ENCODE measurements at regions not wholly inside any gene's neighbourhood (a gene's known extent, or its start where the extent isn't known, plus 50 kb on each side); places are given as distances from the start of the nearest gene placed in this dataset.
"Not testable (repeated sequence)": the region's sequence is repeated elsewhere in the genome, so short reads cannot be mapped to it uniquely, and the experiment has no call there.

- no peak for DNase-seq
These were observed 226.8 kb upstream of the SGK1 start for GRCh38 chr6:134544737-134545136.

GRCh38 chr6:134543128-134543527, 225.2 kb upstream of the SGK1 start:
- DNase-seq, result no peak

- no peak for DNase-seq
These were observed 223.1 kb upstream of the SGK1 start for GRCh38 chr6:134541001-134541400.

- DNase-seq, result no peak
These were observed 222.0 kb upstream of the SGK1 start for GRCh38 chr6:134539865-134540323.

DNA sequence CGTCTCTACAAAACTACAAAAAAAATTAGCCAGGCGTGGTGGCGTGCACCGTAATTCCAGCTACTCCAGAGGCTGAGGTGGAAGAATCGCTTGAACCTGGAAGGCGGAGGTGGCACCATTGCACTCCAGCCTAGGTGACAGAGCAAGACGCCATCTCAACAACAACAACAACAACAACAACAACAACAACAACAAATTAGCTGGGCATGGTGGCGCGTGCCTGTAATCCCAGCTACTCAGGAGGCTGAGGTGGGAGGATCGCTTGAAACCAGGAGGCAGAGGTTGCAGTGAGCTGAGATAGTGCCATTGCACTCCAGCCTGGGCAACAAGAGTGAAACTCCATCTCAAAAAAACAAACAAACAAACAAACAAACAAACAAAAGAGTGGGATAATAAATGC, 219.9 kb upstream of the SGK1 start:
- DNase-seq, result not testable (repeated sequence)

- DNase-seq, result no peak
These were observed 219.2 kb upstream of the SGK1 start for GRCh38 chr6:134537146-134537555.

- no peak for DNase-seq
These were observed 217.9 kb upstream of the SGK1 start for GRCh38 chr6:134535831-134536230.

DNA sequence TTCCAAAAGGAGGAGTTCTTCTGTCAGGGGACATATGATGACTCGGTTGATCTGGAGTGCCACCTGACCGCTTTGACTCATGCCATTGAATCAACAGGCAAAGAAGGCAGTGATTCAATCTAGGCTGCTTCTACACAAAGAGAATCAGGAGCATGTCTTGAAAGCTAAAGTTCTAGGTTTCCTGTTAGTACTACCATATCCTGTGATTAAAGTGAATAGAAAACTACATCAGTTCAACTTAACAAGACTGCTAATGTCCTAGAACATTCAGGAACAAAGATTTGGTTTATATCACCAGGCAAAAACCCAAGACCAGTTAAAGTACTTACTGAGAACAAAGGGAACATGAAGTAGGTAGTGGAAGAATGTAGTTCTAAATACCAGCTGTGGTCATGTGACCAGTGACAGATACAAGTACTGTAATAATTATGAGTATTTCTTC, 216.8 kb upstream of the SGK1 start:
- peak in 1 of 2 experiments; percentile 28 for DNase-seq

- DNase-seq, result no peak
These were observed 216.1 kb upstream of the SGK1 start for GRCh38 chr6:134533991-134534390.

DNA sequence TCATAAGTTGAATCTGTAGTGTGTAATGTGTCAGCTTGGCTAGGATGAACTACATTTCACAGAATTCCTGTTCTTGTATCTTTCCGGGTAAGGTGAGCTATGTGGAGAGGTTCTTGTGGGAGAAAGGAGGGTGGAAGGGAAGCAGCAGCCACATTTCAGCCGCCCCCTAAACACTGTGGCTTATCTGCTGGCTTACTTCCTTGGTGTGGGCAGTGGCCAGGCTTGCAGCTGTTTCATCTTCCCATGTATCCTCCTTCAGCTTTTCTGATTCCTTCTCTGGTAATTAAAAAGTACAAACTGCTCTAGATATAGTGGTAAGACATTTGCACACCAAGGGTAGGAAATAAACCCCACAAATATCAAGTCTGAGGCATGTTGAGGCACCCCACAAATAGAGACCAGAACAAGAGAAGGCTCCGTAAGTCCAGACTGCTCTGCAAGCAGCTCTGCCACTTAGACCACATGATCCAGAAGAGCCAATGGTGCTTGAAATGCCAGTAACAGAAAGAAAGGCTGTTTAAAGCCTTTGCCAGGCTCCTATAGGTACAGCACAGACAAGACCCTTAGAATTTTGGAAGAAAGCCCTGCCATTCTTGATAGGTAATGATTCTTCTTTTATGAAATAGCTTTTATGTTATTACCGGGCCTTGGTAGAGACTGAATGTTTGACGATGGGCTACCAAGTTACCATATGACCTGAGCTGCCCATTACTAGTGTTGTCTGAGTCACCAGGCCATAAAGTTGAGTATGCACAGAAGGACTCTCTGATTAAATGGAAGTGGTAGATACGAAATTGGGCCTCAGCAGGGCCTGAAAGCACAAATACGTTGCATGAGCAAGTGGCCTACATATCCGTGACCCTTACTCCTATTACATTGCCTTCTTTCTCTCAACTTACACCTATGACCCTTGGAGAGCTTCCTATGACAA, 215.0 kb upstream of the SGK1 start:
- DNase-seq, result no peak

DNA sequence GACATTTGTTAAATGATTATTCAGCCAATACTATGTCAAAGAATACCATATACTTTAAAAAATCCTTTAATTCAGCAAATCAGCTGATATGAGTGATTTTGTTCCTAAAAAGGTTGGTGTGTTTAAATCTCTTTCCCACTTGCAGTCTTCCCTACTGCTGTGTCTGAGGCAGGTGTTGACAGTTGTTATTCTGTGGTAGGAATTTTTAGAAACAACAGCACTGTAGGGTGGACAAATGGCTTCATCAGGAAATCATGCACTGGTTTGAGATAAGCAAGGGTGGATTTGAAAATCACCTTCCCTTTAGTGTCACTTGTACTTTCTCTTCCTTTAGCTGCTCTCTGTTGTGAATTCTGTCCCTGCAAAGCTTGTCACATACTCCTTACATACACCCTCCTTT, 213.7 kb upstream of the SGK1 start:
- DNase-seq, result no peak

DNA sequence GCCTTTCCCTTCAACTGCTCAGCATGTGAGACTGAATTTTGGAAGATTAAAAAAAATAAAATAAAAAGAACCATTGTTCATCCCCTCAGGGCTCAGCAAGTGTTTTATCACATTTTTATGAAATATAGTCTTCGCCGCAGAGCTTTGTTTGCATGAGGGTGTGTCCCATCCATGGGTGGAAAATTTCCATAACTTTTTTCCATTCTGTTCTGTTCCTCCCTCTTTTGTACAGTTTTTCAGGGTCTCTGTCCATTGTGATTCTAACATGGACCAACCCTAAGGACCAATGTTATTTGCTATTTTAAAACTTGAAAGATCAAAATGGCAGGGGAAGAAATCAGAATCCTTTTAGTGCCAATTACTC, 213.3 kb upstream of the SGK1 start:
- no peak for DNase-seq

DNA sequence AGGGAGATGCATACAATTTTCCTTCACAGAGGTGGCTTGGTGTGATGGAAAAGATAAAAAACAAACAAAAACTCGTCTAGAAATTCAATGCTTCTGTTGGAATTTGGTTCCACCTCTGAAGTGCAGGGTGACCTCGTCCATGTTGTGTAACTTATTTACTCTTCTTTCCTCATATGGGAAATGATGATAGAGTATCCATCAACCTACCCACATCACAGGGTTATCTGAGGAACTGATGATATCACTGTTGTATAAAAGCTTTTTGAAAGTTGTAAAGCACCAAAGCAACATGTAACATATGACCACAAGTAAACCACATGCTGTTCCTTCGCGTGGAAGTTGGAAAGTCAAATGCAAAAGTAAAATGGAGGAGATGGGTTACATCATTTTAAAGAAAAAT, 212.0 kb upstream of the SGK1 start:
- no peak for DNase-seq

DNA sequence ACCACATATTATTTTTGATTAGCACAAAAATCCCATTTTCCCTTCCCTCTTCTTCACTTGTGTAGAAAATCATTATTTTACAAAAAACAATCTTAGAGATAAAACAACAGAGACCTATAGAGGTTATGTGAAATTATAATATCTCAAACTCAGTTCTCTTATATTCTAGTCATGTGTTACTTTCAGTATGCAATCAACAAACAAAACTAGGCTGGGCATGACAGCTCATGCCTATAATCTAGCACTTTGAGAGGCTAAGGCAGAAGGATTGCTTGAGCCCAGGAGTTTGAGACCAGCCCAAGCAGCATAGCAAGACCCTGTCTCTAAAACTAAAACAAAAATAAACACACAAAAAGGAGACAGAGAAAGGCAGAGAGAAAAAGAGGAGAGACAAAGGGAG, 211.4 kb upstream of the SGK1 start:
- DNase-seq, result no peak

DNA sequence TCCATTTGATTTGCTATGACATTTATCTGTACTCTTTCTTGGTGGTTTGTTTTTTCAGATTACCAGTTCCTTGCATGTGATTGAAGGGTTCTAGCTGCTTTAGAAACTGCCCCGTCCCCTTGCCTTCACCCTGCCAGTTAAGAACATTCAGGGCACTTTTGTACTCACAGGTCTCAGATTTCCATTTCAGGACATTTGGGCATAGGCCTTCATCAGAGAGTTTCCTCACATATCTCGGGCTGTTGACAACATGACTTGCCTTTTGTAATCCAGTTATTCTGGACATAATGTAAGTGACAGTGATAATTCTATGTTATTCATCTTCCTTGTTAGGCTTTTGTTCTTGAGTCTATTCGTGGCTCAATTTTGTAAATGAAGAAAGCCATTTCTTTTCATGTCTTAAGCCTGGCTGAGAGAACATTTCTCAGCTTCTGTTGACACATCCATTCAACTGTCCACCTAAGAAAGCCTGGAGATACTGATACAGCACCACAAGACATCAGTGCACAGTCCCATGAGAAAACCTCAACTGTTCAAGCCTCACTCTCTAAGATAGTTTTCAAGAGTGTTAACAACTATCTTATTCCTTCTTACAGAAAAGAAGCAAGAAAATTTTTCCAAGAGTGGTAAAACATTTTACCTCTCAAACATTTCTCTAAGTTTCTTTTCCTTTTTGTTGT, 209.3 kb upstream of the SGK1 start:
- no peak for DNase-seq

GRCh38 chr6:134525190-134525868, 207.4 kb upstream of the SGK1 start:
- no peak for DNase-seq

- no peak for DNase-seq
These were observed 206.2 kb upstream of the SGK1 start for GRCh38 chr6:134523903-134524650.

GRCh38 chr6:134523051-134523450, 205.1 kb upstream of the SGK1 start:
- no peak for DNase-seq

DNA sequence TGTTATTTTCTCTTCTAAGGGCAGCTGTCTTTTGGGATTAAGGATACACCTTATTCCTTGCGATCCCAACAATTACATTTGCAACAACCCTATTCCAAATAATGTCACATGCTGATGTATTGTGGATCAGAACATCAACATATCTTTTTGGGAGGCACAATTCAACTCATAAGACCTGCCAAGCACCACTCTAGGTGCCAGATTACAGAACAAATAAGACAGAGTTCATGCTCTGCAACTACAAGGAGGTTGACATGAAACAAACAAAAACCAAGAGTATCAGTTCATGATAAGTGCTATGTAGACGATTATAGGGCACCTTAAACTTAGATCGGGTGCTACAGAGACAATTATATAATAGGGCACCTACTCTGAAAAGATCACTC, 203.2 kb upstream of the SGK1 start:
- DNase-seq, result no peak

GRCh38 chr6:134520181-134521115, 202.5 kb upstream of the SGK1 start:
- DNase-seq, result no peak

- peak in 1 of 2 experiments; percentile 8 for DNase-seq
These were observed 201.6 kb upstream of the SGK1 start for GRCh38 chr6:134519465-134519864.

DNA sequence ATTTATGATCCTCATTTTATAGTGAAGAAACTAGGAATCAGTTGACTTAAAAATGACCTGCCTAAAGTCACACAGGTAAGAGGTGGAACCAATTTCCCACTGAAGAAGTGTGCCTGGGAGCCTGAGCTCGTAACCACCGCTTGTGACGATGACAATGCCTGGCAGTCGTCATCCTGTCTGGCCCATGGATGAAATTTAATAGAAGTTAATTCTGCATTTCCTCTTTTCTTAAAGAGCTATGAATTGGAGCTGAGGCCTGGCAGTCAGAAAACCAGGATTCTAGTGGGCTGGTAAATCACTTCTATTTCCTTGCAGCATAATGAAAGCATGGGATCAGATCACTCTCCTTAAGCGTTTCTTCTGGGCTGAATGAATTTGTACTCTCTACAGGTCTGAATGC, 200.0 kb upstream of the SGK1 start:
- no peak for DNase-seq

Data from stimulated activated CD4-positive, alpha-beta T cell treated with anti-CD3 and anti-CD28 coated beads, Interleukin-4, amount 100 ng/mL, for 4 hours (primary cell).